Lower lobe of right lung (tissue), 2 donors: ENCODE measurements at regions not wholly inside any gene's neighbourhood (a gene's known extent, or its start where the extent isn't known, plus 50 kb on each side); places are given as distances from the start of the nearest gene placed in this dataset.
"Not testable (repeated sequence)": the region's sequence is repeated elsewhere in the genome, so short reads cannot be mapped to it uniquely, and the experiment has no call there.

Source experiments
- ATAC-seq, 2 donors: fragments of 200-7000 bp; cut with Tn5 transposase; one replicate each; pipeline ENCODE4 v1.9.1; 2020 to 2022; ENCODE audit warnings: mild to moderate bottlenecking in 2 of 2, moderate library complexity in 2 of 2
- DNase-seq: peaks from one replicate; pipeline ENCODE4 v3.0.0-alpha.2; 2020
- H3K27ac ChIP-seq: fragments of 200-600 bp; one replicate; pipeline ENCODE4 v1.8.0; 2022
- H3K27me3 ChIP-seq: fragments of 200-600 bp; one replicate; pipeline ENCODE4 v1.8.0; 2022; ENCODE audit warnings: low read depth
- H3K36me3 ChIP-seq: fragments of 200-600 bp; one replicate; pipeline ENCODE4 v1.8.0; 2022; ENCODE audit warnings: mild to moderate bottlenecking
- H3K4me1 ChIP-seq: fragments of 200-600 bp; one replicate; pipeline ENCODE4 v1.8.0; 2022
- H3K4me3 ChIP-seq: fragments of 200-600 bp; one replicate; pipeline ENCODE4 v1.8.0; 2022; ENCODE audit warnings: mild to moderate bottlenecking
- H3K9me3 ChIP-seq: fragments of 200-600 bp; one replicate; pipeline ENCODE4 v1.8.0; 2022
- intact Hi-C: fragments of 100-400 bp; cut with DNase I; formaldehyde crosslinking; loops from one replicate; pipeline ENCODE4 v1.11.0; 2022
- TF ChIP-seq, protein P1 (sequence below): fragments of 200-600 bp; IDR thresholded peaks from one replicate; pipeline ENCODE4 v1.8.0; 2022; ENCODE audit warnings: antibody characterized with exemption, mild to moderate bottlenecking
- donor health status: DM: no; HTN: yes; CAD: no; lungs with severe emphysema.

GRCh38 chr6:86872810-86873209 lies 64.5 kb upstream of the HTR1E start:
- H3K4me3 ChIP-seq, H3K27me3 ChIP-seq, intact Hi-C loops, H3K27ac ChIP-seq, DNase-seq, ATAC-seq, H3K4me1 ChIP-seq, H3K36me3 ChIP-seq: not testable (repeated sequence)
- peaks cover 22% of the 10 kb centered on the region for H3K9me3 ChIP-seq

- Histone ChIP-seq H3K27ac (no peak overlapping the region), H3K36me3 (no peaks in the 10 kb centered on the region), H3K9me3 (peaks cover 22% of the 10 kb centered on the region), H3K4me3 (no peak overlapping the region), H3K27me3 (no peaks in the 10 kb centered on the region), H3K4me1 (no peaks in the 10 kb centered on the region)
- TF ChIP-seq, protein P1, sequence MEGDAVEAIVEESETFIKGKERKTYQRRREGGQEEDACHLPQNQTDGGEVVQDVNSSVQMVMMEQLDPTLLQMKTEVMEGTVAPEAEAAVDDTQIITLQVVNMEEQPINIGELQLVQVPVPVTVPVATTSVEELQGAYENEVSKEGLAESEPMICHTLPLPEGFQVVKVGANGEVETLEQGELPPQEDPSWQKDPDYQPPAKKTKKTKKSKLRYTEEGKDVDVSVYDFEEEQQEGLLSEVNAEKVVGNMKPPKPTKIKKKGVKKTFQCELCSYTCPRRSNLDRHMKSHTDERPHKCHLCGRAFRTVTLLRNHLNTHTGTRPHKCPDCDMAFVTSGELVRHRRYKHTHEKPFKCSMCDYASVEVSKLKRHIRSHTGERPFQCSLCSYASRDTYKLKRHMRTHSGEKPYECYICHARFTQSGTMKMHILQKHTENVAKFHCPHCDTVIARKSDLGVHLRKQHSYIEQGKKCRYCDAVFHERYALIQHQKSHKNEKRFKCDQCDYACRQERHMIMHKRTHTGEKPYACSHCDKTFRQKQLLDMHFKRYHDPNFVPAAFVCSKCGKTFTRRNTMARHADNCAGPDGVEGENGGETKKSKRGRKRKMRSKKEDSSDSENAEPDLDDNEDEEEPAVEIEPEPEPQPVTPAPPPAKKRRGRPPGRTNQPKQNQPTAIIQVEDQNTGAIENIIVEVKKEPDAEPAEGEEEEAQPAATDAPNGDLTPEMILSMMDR = no peak
- ATAC-seq (no peak), DNase-seq (no peak)
- intact Hi-C loops = no loop called here
These were observed 65.6 kb upstream of the HTR1E start for GRCh38 chr6:86871681-86872080.

DNA sequence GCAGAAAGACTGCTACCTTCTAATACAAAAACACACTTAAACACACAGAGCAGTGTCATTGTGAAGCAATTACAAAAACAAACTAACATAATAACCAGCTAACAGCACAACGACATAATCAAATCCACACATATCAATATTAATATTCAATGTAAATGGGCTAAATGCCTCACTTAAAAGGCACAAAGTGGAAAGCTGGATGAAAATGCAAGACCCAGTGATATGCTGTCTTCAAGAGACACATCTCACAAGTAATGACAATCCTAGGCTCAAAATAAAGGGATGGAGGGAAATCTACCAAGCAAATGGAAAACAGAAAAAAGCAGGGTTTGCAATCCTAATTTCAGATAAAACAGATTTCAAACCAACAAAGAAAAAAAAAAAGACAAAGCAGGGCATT lies 67.8 kb upstream of the HTR1E start:
- ATAC-seq (no peak), DNase-seq (no peak)
- TF ChIP-seq, protein P1 = no peak
- Histone ChIP-seq H3K27ac (no peak overlapping the region), H3K36me3 (no peaks in the 10 kb centered on the region), H3K4me1 (no peaks in the 10 kb centered on the region), H3K4me3 (no peak overlapping the region), H3K9me3 (peaks cover 22% of the 10 kb centered on the region), H3K27me3 (no peaks in the 10 kb centered on the region)
- intact Hi-C loops = no loop called here

GRCh38 chr6:86859513-86859912 lies 77.8 kb upstream of the HTR1E start:
- no peak for DNase-seq
- no peaks in the 10 kb centered on the region for H3K36me3 ChIP-seq
- intact Hi-C loops = no loop called here
- H3K27ac ChIP-seq = no peak overlapping the region
- H3K9me3 ChIP-seq = no peaks in the 10 kb centered on the region
- no peaks in the 10 kb centered on the region for H3K4me1 ChIP-seq
- no peak overlapping the region for H3K4me3 ChIP-seq
- no peaks in the 10 kb centered on the region for H3K27me3 ChIP-seq
- TF ChIP-seq, protein P1 = no peak
- ATAC-seq = no peak

DNA sequence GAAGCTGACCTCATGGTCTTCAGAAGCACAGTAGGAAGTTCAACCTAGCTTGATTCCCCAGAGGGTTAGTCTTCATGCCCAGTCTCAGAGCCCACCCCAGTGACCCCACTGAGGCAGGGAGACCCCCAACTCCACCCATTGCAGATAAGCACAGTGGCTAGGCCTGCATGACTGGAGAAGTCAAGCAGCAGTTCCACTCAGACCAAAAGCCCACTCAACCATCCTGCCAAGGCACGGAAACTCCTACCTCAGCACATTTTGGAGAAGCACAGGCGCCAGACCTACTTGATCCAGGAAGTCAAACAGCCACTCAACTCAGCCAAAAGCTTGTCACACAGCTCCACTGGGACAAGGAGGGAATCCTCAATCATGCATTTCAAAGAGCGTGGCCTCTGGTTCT lies 78.4 kb upstream of the HTR1E start:
- no peaks in the 10 kb centered on the region for H3K36me3 ChIP-seq
- ATAC-seq (peak in 1 of 2 donors; percentile 25), DNase-seq (no peak)
- H3K4me3 ChIP-seq = no peak overlapping the region
- intact Hi-C loops = no loop called here
- H3K4me1 ChIP-seq = no peaks in the 10 kb centered on the region
- H3K27me3 ChIP-seq = no peaks in the 10 kb centered on the region
- no peak overlapping the region for H3K27ac ChIP-seq
- TF ChIP-seq, protein P1 = no peak
- no peaks in the 10 kb centered on the region for H3K9me3 ChIP-seq

DNA sequence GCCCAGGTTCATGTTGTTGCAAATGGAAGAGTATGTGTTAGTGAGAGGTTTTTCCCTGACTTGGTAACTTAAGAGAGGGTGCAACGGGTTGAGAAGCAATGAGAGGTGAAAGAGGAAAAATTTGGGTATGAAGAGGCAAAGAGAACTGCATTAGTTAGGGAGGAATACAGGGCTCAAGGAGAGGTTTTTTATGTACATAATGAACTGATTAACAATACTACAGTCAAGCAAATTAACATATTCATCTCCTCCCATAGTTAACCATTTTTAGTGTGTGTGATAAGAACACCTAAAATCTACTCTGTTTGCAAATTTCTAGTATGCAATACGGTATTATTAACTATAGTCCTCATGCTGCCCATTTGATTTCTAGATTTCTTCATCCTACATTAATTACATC lies 79.5 kb upstream of the HTR1E start:
- ATAC-seq (no peak), DNase-seq (no peak)
- intact Hi-C loops = no loop called here
- Histone ChIP-seq H3K27ac (no peak overlapping the region), H3K4me3 (no peak overlapping the region), H3K9me3 (no peaks in the 10 kb centered on the region), H3K4me1 (no peaks in the 10 kb centered on the region), H3K36me3 (no peaks in the 10 kb centered on the region), H3K27me3 (no peaks in the 10 kb centered on the region)
- TF ChIP-seq, protein P1 = no peak
